Natural killer cell (primary cell): ENCODE measurements at regions not wholly inside any gene's neighbourhood (a gene's known extent, or its start where the extent isn't known, plus 50 kb on each side); places are given as distances from the start of the nearest gene placed in this dataset.

Source experiments
- ATAC-seq, 3 donors: fragments of 150-1000 bp in 2 of 3; fragments of 200-7000 bp in 1 of 3; cut with Tn5 transposase; 1 replicate in 1 of 3; 2 replicates in 2 of 3; pipeline ENCODE4 v1.10.0; 2021; ENCODE audit warnings: mild to moderate bottlenecking in 2 of 3, moderate library complexity in 2 of 3
- DNase-seq, 2 donors: peaks; one replicate each; pipeline versions ENCODE4 v3.0.0 to v3.0.0-alpha.2; 2013 to 2021; ENCODE audit warnings: mixed read lengths in 1 of 2
- H3K27ac ChIP-seq: one replicate; pipeline ENCODE4 v1.5.1; 2013; ENCODE audit warnings: mild to moderate bottlenecking, low read length
- H3K27me3 ChIP-seq: one replicate; pipeline ENCODE4 v1.6.1; 2013; ENCODE audit warnings: low read length; ENCODE audit not compliant: control insufficient read depth, insufficient read depth
- H3K36me3 ChIP-seq: one replicate; pipeline ENCODE4 v1.6.1; 2013; ENCODE audit warnings: low read length; ENCODE audit not compliant: control insufficient read depth, insufficient read depth
- H3K4me1 ChIP-seq: one replicate; pipeline ENCODE4 v1.6.1; 2013; ENCODE audit warnings: low read length; ENCODE audit not compliant: control insufficient read depth, insufficient read depth
- H3K4me3 ChIP-seq: one replicate; pipeline ENCODE4 v1.5.1; 2013; ENCODE audit warnings: low read length
- H3K9me3 ChIP-seq: one replicate; pipeline ENCODE4 v1.6.1; 2013; ENCODE audit warnings: low read length; ENCODE audit not compliant: control insufficient read depth, insufficient read depth
- H3K27ac Mint-ChIP-seq, 2 donors: one replicate each; pipeline ENCODE4 v1.8.0; 2022; ENCODE audit warnings: mild to moderate bottlenecking in 2 of 2, mixed read lengths in 2 of 2, moderate library complexity in 1 of 2
- H3K27me3 Mint-ChIP-seq, 2 donors: one replicate each; pipeline ENCODE4 v1.8.0; 2022; ENCODE audit warnings: low read depth in 2 of 2, mixed read lengths in 2 of 2
- H3K36me3 Mint-ChIP-seq: one replicate; pipeline ENCODE4 v1.8.0; 2022; ENCODE audit warnings: mixed read lengths
- H3K4me1 Mint-ChIP-seq, 2 donors: one replicate each; pipeline ENCODE4 v1.8.0; 2022; ENCODE audit warnings: mixed read lengths in 2 of 2
- H3K4me3 Mint-ChIP-seq: one replicate; pipeline ENCODE4 v1.8.0; 2022; ENCODE audit warnings: mild to moderate bottlenecking, moderate library complexity, mixed read lengths
- H3K9me3 Mint-ChIP-seq, 2 donors: one replicate each; pipeline ENCODE4 v1.8.0; 2022; ENCODE audit warnings: mixed read lengths in 2 of 2
- WGBS: methylation state at CpG from one replicate; pipeline ENCODE4 v1.1.7; 2013; ENCODE audit warnings: missing lambda C conversion rate; ENCODE audit not compliant: insufficient coverage; 5-methylcytosine and 5-hydroxymethylcytosine counted together
- intact Hi-C: fragments of 100-400 bp; cut with micrococcal nuclease; formaldehyde crosslinking; loops from one replicate; pipeline ENCODE4 v1.14.2; 2022
- TF ChIP-seq, protein P1 (sequence below): fragments of 200-600 bp; IDR thresholded peaks from one replicate; pipeline ENCODE4 v1.8.0; 2022; ENCODE audit warnings: antibody characterized with exemption

GRCh38 chr16:65418435-65418834 is 296.6 kb upstream of the CDH11 start:
- Mint-ChIP-seq H3K36me3 (no peaks in the 10 kb centered on the region), H3K4me1 (no peaks in the 10 kb centered on the region), H3K27ac (no peak overlapping the region), H3K4me3 (no peak overlapping the region), H3K9me3 (peaks cover 2 to 3% of the 10 kb centered on the region in 2 donors), H3K27me3 (no peaks in the 10 kb centered on the region)
- H3K36me3 ChIP-seq = no peaks in the 10 kb centered on the region
- no peak overlapping the region for H3K27ac ChIP-seq
- 87% methylated on average over 6 of the region's 6 CpGs for WGBS
- no peak for DNase-seq
- no peak overlapping the region for H3K4me3 ChIP-seq
- H3K27me3 ChIP-seq = no peaks in the 10 kb centered on the region
- no peaks in the 10 kb centered on the region for H3K4me1 ChIP-seq
- no peaks in the 10 kb centered on the region for H3K9me3 ChIP-seq
- no peak for ATAC-seq
- intact Hi-C loops = no loop called here
- TF ChIP-seq, protein P1, sequence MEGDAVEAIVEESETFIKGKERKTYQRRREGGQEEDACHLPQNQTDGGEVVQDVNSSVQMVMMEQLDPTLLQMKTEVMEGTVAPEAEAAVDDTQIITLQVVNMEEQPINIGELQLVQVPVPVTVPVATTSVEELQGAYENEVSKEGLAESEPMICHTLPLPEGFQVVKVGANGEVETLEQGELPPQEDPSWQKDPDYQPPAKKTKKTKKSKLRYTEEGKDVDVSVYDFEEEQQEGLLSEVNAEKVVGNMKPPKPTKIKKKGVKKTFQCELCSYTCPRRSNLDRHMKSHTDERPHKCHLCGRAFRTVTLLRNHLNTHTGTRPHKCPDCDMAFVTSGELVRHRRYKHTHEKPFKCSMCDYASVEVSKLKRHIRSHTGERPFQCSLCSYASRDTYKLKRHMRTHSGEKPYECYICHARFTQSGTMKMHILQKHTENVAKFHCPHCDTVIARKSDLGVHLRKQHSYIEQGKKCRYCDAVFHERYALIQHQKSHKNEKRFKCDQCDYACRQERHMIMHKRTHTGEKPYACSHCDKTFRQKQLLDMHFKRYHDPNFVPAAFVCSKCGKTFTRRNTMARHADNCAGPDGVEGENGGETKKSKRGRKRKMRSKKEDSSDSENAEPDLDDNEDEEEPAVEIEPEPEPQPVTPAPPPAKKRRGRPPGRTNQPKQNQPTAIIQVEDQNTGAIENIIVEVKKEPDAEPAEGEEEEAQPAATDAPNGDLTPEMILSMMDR = no peak

- Histone ChIP-seq H3K9me3 (no peaks in the 10 kb centered on the region), H3K36me3 (no peaks in the 10 kb centered on the region), H3K4me1 (no peaks in the 10 kb centered on the region), H3K27ac (no peak overlapping the region), H3K27me3 (no peaks in the 10 kb centered on the region), H3K4me3 (no peak overlapping the region)
- intact Hi-C loops = no loop called here
- H3K9me3 Mint-ChIP-seq = peaks cover 5 to 6% of the 10 kb centered on the region in 2 donors
- DNase-seq = no peak
- no peak overlapping the region for H3K4me3 Mint-ChIP-seq
- 91% methylated on average over 2 of the region's 3 CpGs for WGBS
- ATAC-seq = no peak
- H3K27me3 Mint-ChIP-seq = no peaks in the 10 kb centered on the region
- TF ChIP-seq, protein P1 = no peak
- no peak overlapping the region for H3K27ac Mint-ChIP-seq
- H3K36me3 Mint-ChIP-seq = no peaks in the 10 kb centered on the region
- no peaks in the 10 kb centered on the region for H3K4me1 Mint-ChIP-seq
Observed at GRCh38 chr16:65415460-65415859, 293.6 kb upstream of the CDH11 start.

DNA sequence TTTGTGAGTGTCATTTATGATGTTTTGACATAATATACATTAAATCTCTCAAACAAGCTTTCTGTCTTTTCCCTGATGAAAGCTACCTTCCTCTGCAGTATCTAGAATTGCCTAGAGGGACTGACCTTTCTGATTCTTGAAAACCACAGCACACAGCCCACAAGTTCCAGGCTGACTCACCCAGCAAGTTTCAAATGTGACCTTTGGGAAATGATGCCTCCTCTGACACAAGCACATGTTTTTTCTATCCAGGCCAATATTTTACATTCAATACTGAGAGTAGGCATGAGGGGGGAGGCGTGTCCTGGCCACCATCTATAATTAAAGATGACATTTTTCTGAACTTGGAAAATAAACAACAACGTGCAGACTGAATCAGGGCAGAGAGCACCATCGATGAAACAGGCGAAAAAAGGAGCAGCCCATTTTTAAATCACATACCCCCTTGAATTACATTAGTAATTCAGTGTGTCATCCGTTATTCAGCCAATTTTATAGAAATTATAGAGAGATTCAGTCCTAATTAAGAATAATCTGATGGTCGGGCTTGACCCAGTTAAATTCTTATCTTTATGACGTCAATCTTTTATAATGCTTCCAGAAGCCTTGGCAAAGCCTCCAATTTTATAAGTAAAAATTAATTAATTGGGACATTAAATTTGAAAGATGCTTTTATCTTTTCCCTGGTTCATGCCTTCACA is 292.6 kb upstream of the CDH11 start:
- no peaks in the 10 kb centered on the region for H3K4me1 ChIP-seq
- Mint-ChIP-seq H3K4me3 (no peak overlapping the region), H3K27me3 (no peaks in the 10 kb centered on the region), H3K27ac (no peak overlapping the region), H3K9me3 (peaks cover 3 to 6% of the 10 kb centered on the region in 2 donors), H3K36me3 (no peaks in the 10 kb centered on the region), H3K4me1 (no peaks in the 10 kb centered on the region)
- H3K9me3 ChIP-seq = no peaks in the 10 kb centered on the region
- DNase-seq (no peak), ATAC-seq (no peak)
- H3K36me3 ChIP-seq = no peaks in the 10 kb centered on the region
- TF ChIP-seq, protein P1 = no peak
- WGBS = 86% methylated on average over 2 of the region's 7 CpGs
- no peak overlapping the region for H3K27ac ChIP-seq
- H3K27me3 ChIP-seq = no peaks in the 10 kb centered on the region
- no peak overlapping the region for H3K4me3 ChIP-seq
- intact Hi-C loops = no loop called here

- H3K4me1 Mint-ChIP-seq = no peaks in the 10 kb centered on the region
- WGBS = no CpG with 5 or more reads among the region's 2 CpGs
- H3K27me3 Mint-ChIP-seq = no peaks in the 10 kb centered on the region
- H3K27ac Mint-ChIP-seq = no peak overlapping the region
- ATAC-seq = no peak
- no peaks in the 10 kb centered on the region for H3K4me1 ChIP-seq
- TF ChIP-seq, protein P1 = no peak
- no peak overlapping the region for H3K27ac ChIP-seq
- H3K4me3 ChIP-seq = no peak overlapping the region
- no peaks in the 10 kb centered on the region for H3K36me3 ChIP-seq
- no peak overlapping the region for H3K4me3 Mint-ChIP-seq
- H3K9me3 Mint-ChIP-seq = peaks cover 3% of the 10 kb centered on the region in 2 donors
- intact Hi-C loops = no loop called here
- no peaks in the 10 kb centered on the region for H3K36me3 Mint-ChIP-seq
- no peak for DNase-seq
- no peaks in the 10 kb centered on the region for H3K27me3 ChIP-seq
- no peaks in the 10 kb centered on the region for H3K9me3 ChIP-seq
Observed at GRCh38 chr16:65413861-65414260, 292.0 kb upstream of the CDH11 start.
